ENCODE measurements at regions not wholly inside any gene's neighbourhood (a gene's known extent, or its start where the extent isn't known, plus 50 kb on each side); places are given as distances from the start of the nearest gene placed in this dataset.

- Histone ChIP-seq H3K27ac (no peak overlapping the region), H3K4me3 (no peak overlapping the region)
- DNase-seq (ENCODE audit: low spot score), result no peak
- no peak for TF ChIP-seq CTCF (IDR thresholded peaks at IDR 0.05)
Observed at GRCh38 chr1:223008808-223009207, 134.2 kb downstream of the TLR5 start.

- DNase-seq (ENCODE audit: low spot score), result no peak
- TF ChIP-seq CTCF (IDR thresholded peaks at IDR 0.05), result no peak
- Histone ChIP-seq H3K27ac (no peak overlapping the region), H3K4me3 (no peak overlapping the region)
Observed at GRCh38 chr1:223009406-223009805, 133.6 kb downstream of the TLR5 start.

GRCh38 chr1:223010582-223011504 lies 132.2 kb downstream of the TLR5 start:
- DNase-seq (ENCODE audit: low spot score), result no peak
- no peak overlapping the region for H3K27ac ChIP-seq
- H3K4me3 ChIP-seq, result no peak overlapping the region
- TF ChIP-seq CTCF (IDR thresholded peaks at IDR 0.05), result no peak

GRCh38 chr1:223011505-223011856 lies 131.6 kb downstream of the TLR5 start:
- H3K4me3 ChIP-seq, result no peak overlapping the region
- TF ChIP-seq CTCF (IDR thresholded peaks at IDR 0.05), result no peak
- H3K27ac ChIP-seq, result no peak overlapping the region
- no peak for DNase-seq (ENCODE audit: low spot score)

- TF ChIP-seq CTCF (IDR thresholded peaks at IDR 0.05), result no peak
- no peak for DNase-seq (ENCODE audit: low spot score)
- Histone ChIP-seq H3K4me3 (no peak overlapping the region), H3K27ac (no peak overlapping the region)
Observed at GRCh38 chr1:223012176-223012788, 130.8 kb downstream of the TLR5 start.

GRCh38 chr1:223012938-223013337 lies 130.1 kb downstream of the TLR5 start:
- DNase-seq (ENCODE audit: low spot score), result no peak
- TF ChIP-seq CTCF (IDR thresholded peaks at IDR 0.05), result no peak
- Histone ChIP-seq H3K4me3 (no peak overlapping the region), H3K27ac (no peak overlapping the region)
